Thyroid gland (tissue), 4 donors: ENCODE measurements at regions not wholly inside any gene's neighbourhood (a gene's known extent, or its start where the extent isn't known, plus 50 kb on each side); places are given as distances from the start of the nearest gene placed in this dataset.

Source experiments
- DNase-seq, 2 donors: peaks; one replicate each; pipeline ENCODE4 v3.0.0-alpha.2; 2019
- H3K27ac ChIP-seq, 3 donors: fragments of 200-600 bp; sonication (generic); 1 replicate in 2 of 3; 2 replicates in 1 of 3; pipeline ENCODE4 v1.5.1; 2016 to 2019; ENCODE audit warnings: mild to moderate bottlenecking in 1 of 3, moderate library complexity in 1 of 3
- H3K27me3 ChIP-seq: fragments of 200-600 bp; sonication (generic); one replicate; pipeline ENCODE4 v1.5.1; 2019
- H3K36me3 ChIP-seq, 2 donors: fragments of 200-600 bp; sonication (generic); one replicate each; pipeline ENCODE4 v1.5.1; 2016 to 2019
- H3K4me1 ChIP-seq, 2 donors: fragments of 200-600 bp; sonication (generic); one replicate each; pipeline ENCODE4 v1.5.1; 2017 to 2019
- H3K4me3 ChIP-seq, 3 donors: fragments of 200-600 bp; sonication (generic); replicated peaks in 1 of 3; 1 replicate in 2 of 3; 2 replicates in 1 of 3; pipeline ENCODE4 v1.5.1; 2016; ENCODE audit warnings: mild to moderate bottlenecking in 1 of 3
- H3K9me3 ChIP-seq: fragments of 200-600 bp; sonication (generic); one replicate; pipeline ENCODE4 v1.5.1; 2017
- CTCF ChIP-seq, 6 experiments: fragments of 200-600 bp in 3 of 6; fragments of 450-650 bp in 3 of 6; sonication (generic) in 3 of 6; IDR thresholded peaks; one replicate each; pipeline ENCODE4 v1.5.1; 2016 to 2019; ENCODE audit warnings: antibody characterized with exemption in 6 of 6, mild to moderate bottlenecking in 2 of 6, inconsistent platforms in 1 of 6, moderate library complexity in 1 of 6
- POLR2A ChIP-seq, 2 donors: fragments of 450-650 bp; IDR thresholded peaks; one replicate each; pipeline ENCODE4 v1.6.1; 2017; ENCODE audit warnings: antibody characterized with exemption in 2 of 2, mild to moderate bottlenecking in 2 of 2, moderate library complexity in 1 of 2
- WGBS, 2 donors: methylation state at CpG; one replicate each; pipeline ENCODE4 v1.1.5; 2017; 5-methylcytosine and 5-hydroxymethylcytosine counted together
- intact Hi-C: fragments of 100-400 bp; cut with DNase I; formaldehyde crosslinking; loops from one replicate; pipeline ENCODE4 v1.15.1; 2023

DNA sequence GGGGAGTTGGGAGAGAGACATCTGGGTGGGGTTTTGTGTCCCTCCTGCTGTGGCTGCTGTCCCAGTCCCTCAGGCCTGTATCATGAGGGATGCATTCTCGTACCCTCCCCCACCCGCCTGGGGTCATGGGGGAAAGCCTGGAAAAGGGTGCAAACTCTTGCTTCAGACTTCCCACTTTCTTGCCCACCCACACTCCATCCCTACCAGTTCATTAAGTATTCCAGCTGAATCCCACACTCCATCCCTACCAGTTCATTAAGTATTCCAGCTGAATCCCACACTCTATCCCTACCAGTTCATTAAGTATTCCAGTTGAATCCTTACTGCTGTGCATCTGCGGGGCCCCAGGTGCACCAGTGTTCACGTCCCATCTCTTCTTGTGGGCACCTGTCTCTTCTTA is 116.3 kb downstream of the ACAA2 start:
- Histone ChIP-seq H3K4me1 (peaks cover 16 to 17% of the 10 kb centered on the region in 2 donors), H3K27me3 (no peaks in the 10 kb centered on the region), H3K9me3 (no peaks in the 10 kb centered on the region), H3K27ac (no peak overlapping the region), H3K4me3 (no peak overlapping the region), H3K36me3 (no peaks in the 10 kb centered on the region)
- intact Hi-C loops = no loop called here
- no peak for TF ChIP-seq CTCF (IDR thresholded peaks at IDR 0.05)
- TF ChIP-seq POLR2A (IDR thresholded peaks at IDR 0.05) = no peak
- 87 to 93% methylated on average over 4 of the region's 4 CpGs for WGBS, 2 donors
- no peak for DNase-seq

DNA sequence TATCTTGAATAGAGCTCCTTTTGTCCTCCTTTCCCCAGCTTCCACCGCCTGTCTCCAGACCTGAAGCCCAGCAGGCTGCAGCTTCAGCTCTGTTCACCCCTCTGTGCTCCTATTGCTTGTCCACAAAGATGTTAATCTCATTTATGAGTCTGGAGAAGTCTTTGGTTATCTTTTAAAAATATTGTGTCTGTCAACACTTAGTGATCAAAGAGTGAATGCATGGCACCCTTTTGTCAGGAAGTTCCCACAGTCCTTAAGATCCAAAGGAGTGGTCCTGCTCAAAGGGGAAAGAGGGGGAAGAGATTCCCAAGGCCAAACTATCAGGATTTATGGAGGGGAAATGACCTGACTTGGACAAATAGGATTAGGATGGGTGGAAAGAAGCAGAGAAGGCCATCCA is 118.9 kb downstream of the ACAA2 start:
- 90 to 100% methylated on average over 1 of the region's 1 CpG for WGBS, 2 donors
- Histone ChIP-seq H3K27me3 (no peaks in the 10 kb centered on the region), H3K4me3 (no peak overlapping the region), H3K27ac (no peak overlapping the region), H3K4me1 (peaks cover 24 to 34% of the 10 kb centered on the region in 2 donors), H3K9me3 (no peaks in the 10 kb centered on the region), H3K36me3 (no peaks in the 10 kb centered on the region)
- TF ChIP-seq CTCF (IDR thresholded peaks at IDR 0.05) (no peak), POLR2A (IDR thresholded peaks at IDR 0.05) (no peak)
- no peak for DNase-seq
- intact Hi-C loops = no loop called here

DNA sequence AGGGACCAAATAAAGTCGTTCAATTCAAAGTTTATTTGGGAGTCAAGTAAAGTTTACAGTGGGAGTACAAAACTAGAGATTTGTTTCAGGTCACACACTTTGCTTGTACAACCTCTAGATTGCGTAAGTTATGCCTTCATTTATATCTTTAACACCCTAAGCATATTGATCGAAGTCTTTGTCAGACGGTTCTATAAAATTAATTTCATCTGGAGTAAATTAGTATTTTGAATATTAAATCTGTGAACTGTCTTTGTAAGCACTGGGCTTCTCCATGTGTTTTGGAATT is 119.7 kb downstream of the ACAA2 start:
- Histone ChIP-seq H3K27ac (no peak overlapping the region), H3K9me3 (no peaks in the 10 kb centered on the region), H3K4me3 (no peak overlapping the region), H3K36me3 (no peaks in the 10 kb centered on the region), H3K4me1 (peaks cover 24 to 33% of the 10 kb centered on the region in 2 donors), H3K27me3 (no peaks in the 10 kb centered on the region)
- TF ChIP-seq POLR2A (IDR thresholded peaks at IDR 0.05) = no peak
- no peak for TF ChIP-seq CTCF (IDR thresholded peaks at IDR 0.05)
- no peak for DNase-seq
- intact Hi-C loops = no loop called here
- WGBS, 2 donors = 80% methylated on average over 4 of the region's 4 CpGs

GRCh38 chr18:49692906-49693716 is 120.2 kb downstream of the ACAA2 start:
- Histone ChIP-seq H3K27ac (no peak overlapping the region), H3K9me3 (no peaks in the 10 kb centered on the region), H3K4me1 (peaks cover 18 to 27% of the 10 kb centered on the region in 2 donors), H3K27me3 (no peaks in the 10 kb centered on the region), H3K4me3 (no peak overlapping the region), H3K36me3 (no peaks in the 10 kb centered on the region)
- intact Hi-C loops = no loop called here
- 79 to 83% methylated on average over 10 of the region's 10 CpGs for WGBS, 2 donors
- no peak for TF ChIP-seq CTCF (IDR thresholded peaks at IDR 0.05)
- no peak for TF ChIP-seq POLR2A (IDR thresholded peaks at IDR 0.05)
- DNase-seq = no peak

DNA sequence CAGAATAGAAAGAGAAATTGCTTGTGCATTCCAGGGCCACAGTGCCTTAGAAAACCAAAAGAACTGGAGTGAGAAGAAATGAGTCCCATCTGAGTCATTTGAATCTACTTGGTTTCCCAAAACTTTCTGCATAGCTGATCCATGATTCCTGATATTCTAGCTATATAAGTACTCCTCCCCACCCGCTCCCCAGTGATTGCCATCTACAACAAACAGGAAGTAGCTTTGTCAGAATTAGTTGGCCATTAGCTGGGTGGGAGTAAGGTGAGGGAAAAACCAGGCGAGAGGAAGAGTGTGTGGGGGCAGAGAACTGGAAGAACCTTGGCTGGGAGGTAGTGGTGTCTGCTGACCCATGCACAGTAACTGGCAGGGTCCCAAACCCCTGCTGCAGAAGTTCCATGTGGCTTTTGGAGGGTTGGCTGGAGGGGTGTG is 122.1 kb downstream of the ACAA2 start:
- WGBS, 2 donors = 23 to 40% methylated on average over 2 of the region's 2 CpGs

More for the DNA sequence above, 122.1 kb downstream of the ACAA2 start:
- H3K4me1 ChIP-seq = peaks cover 8 to 17% of the 10 kb centered on the region in 2 donors
- TF ChIP-seq POLR2A (IDR thresholded peaks at IDR 0.05) (no peak), CTCF (IDR thresholded peaks at IDR 0.05) (no peak)
- peak; percentile 70 for DNase-seq
- no peaks in the 10 kb centered on the region for H3K27me3 ChIP-seq
- H3K9me3 ChIP-seq = no peaks in the 10 kb centered on the region
- H3K4me3 ChIP-seq = no peak overlapping the region
- no peaks in the 10 kb centered on the region for H3K36me3 ChIP-seq
- peak overlapping the region in 2 of 3 donors; percentile 0 to 27 for H3K27ac ChIP-seq
- intact Hi-C loops = no loop called here
